ENCODE measurements at regions not wholly inside any gene's neighbourhood (a gene's known extent, or its start where the extent isn't known, plus 50 kb on each side); places are given as distances from the start of the nearest gene placed in this dataset.

DNA sequence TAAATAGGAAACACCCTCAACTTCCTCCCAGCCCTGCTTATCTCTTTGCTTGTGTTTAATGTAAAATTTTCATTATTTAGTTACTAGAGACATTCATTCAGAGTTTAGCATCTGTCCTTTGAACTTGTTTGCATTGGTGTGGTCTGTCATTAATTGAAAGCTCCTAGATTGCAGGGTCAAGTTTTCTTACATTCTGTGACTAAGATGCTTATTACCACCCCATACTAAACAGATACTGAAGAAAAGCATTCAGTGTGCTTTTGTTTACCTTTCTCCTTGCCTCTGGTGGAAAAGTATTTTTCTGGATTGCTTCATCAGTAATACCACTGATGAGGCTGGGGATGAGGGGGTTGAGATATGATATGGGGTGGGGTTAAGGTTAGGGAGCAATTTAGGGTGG lies 199.0 kb downstream of the SAMD5 start:
- in situ Hi-C loops (cut with MboI; ENCODE audit: low pct_unique_long_range_greater_than_20kb, low sequenced_read_pairs, unreplicated experiment) = no loop called here
- TF ChIP-seq, protein P1, sequence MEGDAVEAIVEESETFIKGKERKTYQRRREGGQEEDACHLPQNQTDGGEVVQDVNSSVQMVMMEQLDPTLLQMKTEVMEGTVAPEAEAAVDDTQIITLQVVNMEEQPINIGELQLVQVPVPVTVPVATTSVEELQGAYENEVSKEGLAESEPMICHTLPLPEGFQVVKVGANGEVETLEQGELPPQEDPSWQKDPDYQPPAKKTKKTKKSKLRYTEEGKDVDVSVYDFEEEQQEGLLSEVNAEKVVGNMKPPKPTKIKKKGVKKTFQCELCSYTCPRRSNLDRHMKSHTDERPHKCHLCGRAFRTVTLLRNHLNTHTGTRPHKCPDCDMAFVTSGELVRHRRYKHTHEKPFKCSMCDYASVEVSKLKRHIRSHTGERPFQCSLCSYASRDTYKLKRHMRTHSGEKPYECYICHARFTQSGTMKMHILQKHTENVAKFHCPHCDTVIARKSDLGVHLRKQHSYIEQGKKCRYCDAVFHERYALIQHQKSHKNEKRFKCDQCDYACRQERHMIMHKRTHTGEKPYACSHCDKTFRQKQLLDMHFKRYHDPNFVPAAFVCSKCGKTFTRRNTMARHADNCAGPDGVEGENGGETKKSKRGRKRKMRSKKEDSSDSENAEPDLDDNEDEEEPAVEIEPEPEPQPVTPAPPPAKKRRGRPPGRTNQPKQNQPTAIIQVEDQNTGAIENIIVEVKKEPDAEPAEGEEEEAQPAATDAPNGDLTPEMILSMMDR (IDR thresholded peaks at IDR 0.05; ENCODE audit: extremely low read depth, insufficient read depth, missing control alignments) = no peak

DNA sequence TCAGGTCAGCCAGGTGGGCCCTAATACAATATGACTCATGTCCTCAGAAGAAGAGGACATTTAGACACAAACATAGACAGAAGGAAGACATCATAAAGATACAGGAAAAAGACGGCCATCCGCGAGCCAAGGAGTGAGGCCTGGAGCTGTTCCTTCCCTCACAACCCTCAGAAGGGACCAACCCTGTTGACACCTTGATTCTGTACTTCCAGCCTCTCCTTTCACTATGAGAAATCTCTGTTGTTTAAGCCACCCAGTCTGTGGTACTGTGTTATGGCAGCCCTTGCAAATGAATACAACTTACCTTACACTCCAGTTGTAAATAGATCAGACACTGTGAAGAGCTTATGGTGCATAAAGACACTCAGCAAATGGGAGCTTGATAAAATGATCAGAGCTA lies 199.7 kb downstream of the SAMD5 start:
- in situ Hi-C loops (cut with MboI; ENCODE audit: low pct_unique_long_range_greater_than_20kb, low sequenced_read_pairs, unreplicated experiment) = no loop called here
- TF ChIP-seq, protein P1 (IDR thresholded peaks at IDR 0.05; ENCODE audit: extremely low read depth, insufficient read depth, missing control alignments) = no peak
- no peak for DNase-seq (ENCODE audit: low spot score)

More for the DNA sequence above, 199.0 kb downstream of the SAMD5 start:
- no peak for DNase-seq (ENCODE audit: low spot score)

DNA sequence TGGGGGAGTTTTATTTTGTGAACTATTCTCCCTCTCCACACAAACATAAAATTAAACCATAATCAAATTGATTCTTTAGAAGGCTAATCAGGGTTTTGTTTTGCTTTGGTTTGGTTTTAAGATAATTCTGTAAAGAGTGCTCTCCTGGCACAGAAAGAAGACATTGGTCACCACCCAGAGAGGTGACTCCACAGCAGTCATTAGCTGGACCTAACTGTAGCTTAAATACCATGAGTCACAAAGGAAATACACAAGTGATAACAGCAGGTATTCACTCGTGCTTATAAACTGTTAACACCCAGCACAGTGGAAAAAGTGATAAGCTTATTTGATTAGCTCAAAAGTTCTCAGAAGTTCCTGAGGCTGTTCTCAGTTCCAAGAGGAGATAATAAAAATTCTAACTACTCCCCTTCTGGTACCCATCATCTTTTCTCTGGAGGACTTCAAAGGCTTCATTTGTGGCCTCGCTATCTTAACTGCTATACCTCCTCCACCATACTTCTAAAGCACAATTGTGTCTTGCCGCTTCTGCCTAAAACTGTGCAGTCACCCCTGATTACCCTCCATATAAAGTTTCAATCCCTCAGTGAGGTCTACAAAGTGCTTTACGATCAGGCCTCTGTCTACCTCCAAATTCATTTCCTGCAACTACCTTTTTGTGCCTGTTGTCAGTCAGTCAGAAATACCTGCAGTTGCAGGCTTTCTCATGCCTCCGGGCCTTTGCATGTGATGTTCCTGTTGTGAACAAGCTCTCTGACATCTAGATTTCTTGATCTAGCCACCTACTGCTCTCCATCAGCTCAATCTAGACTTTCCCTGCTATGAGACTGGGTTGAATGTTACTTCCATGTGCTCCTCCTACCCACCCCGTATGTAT lies 201.1 kb downstream of the SAMD5 start:
- TF ChIP-seq, protein P1 (IDR thresholded peaks at IDR 0.05; ENCODE audit: extremely low read depth, insufficient read depth, missing control alignments) = no peak
- in situ Hi-C loops (cut with MboI; ENCODE audit: low pct_unique_long_range_greater_than_20kb, low sequenced_read_pairs, unreplicated experiment) = no loop called here
- DNase-seq (ENCODE audit: low spot score) = no peak

DNA sequence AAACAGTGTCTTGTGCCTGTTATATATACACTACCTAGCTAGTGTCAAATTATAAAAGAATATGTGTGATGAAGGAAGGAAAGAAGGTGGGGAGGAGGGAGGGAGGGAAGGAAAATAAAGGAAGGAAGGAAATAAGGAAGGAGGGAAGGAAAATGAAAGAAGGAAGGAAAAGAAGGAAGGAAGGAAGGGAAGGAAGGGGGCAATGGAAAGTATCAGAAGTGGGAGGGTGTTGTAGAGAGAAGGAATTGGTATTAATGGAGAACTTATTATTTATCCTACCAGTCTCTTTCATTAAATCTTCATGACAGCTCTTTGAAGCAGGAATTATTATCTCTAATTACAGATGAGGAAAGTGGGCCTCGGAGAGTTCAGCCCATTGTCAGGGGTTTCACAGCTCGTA lies 202.4 kb downstream of the SAMD5 start:
- TF ChIP-seq, protein P1 (IDR thresholded peaks at IDR 0.05; ENCODE audit: extremely low read depth, insufficient read depth, missing control alignments) = no peak
- no peak for DNase-seq (ENCODE audit: low spot score)
- in situ Hi-C loops (cut with MboI; ENCODE audit: low pct_unique_long_range_greater_than_20kb, low sequenced_read_pairs, unreplicated experiment) = no loop called here

DNA sequence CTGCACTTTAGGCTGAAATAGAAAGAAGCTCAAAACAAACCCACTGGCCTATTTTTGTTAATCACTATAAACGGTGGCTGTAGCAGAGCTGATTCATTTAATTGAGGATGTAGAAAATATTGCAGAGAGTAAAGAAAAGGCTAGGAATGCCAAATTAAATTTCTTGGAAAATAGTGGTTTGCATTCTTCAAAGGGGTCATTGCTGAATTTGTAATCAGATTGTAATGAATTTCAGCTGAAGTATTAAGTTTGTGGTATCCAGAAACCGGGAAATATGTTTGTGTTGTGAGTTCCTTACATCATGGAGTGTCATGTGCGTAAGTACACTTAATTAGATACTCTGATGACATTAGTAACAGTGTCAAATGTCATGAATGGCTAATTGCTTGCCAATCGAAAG lies 203.0 kb downstream of the SAMD5 start:
- DNase-seq (ENCODE audit: low spot score) = no peak
- in situ Hi-C loops (cut with MboI; ENCODE audit: low pct_unique_long_range_greater_than_20kb, low sequenced_read_pairs, unreplicated experiment) = no loop called here
- TF ChIP-seq, protein P1 (IDR thresholded peaks at IDR 0.05; ENCODE audit: extremely low read depth, insufficient read depth, missing control alignments) = no peak

DNA sequence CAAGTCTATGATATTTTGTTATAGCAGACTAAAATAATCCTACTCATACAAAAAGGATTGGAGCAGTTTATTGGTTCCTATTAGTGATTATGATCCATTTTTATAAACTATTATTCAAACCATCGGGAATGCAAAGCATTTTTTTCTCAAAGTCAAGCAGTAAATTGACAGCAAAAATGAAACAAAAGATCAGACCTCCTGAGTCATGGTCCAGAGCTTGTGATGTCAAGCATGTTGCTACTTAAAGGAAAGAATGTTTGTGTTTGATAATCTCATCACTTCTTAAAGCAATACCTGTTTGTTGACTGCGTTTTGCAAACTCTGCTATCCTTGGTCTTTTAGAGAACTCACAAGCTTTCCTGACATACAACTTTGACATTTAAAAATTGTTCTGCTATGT lies 204.4 kb downstream of the SAMD5 start:
- no peak for DNase-seq (ENCODE audit: low spot score)
- TF ChIP-seq, protein P1 (IDR thresholded peaks at IDR 0.05; ENCODE audit: extremely low read depth, insufficient read depth, missing control alignments) = no peak
- in situ Hi-C loops (cut with MboI; ENCODE audit: low pct_unique_long_range_greater_than_20kb, low sequenced_read_pairs, unreplicated experiment) = no loop called here
